ENCODE measurements at regions not wholly inside any gene's neighbourhood (a gene's known extent, or its start where the extent isn't known, plus 50 kb on each side); places are given as distances from the start of the nearest gene placed in this dataset.

DNA sequence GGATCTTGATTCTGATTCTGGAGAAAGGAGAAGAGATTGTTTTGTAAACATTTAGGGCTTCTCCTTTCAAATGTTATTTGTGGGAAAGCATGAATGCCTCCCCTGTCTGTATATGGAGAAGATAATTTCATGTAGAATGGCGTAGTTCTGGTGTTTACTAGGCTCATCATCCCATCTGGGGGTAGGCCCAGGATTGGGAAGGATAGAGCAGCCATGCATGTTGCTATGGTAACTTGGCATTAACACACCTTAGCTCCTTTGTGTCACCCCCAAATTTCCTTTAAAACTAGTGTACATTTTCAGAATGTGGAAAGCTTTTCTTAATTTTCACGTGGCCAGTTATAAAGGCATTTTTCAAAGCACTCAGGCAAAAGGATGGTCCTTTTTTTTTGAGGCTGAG, 57.5 kb upstream of the EED start:
- Histone ChIP-seq H4K20me1 (ENCODE audit: low read depth) (no peaks in the 10 kb centered on the region), H2AFZ (replicated peaks) (no peak overlapping the region), H3K9ac (no peak overlapping the region), H3K4me3 (no peak overlapping the region), H3F3A (ENCODE audit: low read depth) (no peaks in the 10 kb centered on the region), H3K27ac (no peak overlapping the region), H3K4me1 (no peaks in the 10 kb centered on the region), H3K4me2 (no peak overlapping the region), H3K36me3 (no peaks in the 10 kb centered on the region), H3K79me2 (ENCODE audit: low read depth) (no peaks in the 10 kb centered on the region), H3K9me3 (ENCODE audit: low read depth) (no peaks in the 10 kb centered on the region), H3K27me3 (no peaks in the 10 kb centered on the region)
- H3K4me1 Mint-ChIP-seq, result no peaks in the 10 kb centered on the region
- H3K27me3 Mint-ChIP-seq (ENCODE audit: insufficient read depth, low read depth), result peaks cover 6% of the 10 kb centered on the region
- H3K27ac Mint-ChIP-seq, result no peak overlapping the region
- TF ChIP-seq EZH2 (IDR thresholded peaks at IDR 0.05), result no peak
- TF ChIP-seq, protein P1, sequence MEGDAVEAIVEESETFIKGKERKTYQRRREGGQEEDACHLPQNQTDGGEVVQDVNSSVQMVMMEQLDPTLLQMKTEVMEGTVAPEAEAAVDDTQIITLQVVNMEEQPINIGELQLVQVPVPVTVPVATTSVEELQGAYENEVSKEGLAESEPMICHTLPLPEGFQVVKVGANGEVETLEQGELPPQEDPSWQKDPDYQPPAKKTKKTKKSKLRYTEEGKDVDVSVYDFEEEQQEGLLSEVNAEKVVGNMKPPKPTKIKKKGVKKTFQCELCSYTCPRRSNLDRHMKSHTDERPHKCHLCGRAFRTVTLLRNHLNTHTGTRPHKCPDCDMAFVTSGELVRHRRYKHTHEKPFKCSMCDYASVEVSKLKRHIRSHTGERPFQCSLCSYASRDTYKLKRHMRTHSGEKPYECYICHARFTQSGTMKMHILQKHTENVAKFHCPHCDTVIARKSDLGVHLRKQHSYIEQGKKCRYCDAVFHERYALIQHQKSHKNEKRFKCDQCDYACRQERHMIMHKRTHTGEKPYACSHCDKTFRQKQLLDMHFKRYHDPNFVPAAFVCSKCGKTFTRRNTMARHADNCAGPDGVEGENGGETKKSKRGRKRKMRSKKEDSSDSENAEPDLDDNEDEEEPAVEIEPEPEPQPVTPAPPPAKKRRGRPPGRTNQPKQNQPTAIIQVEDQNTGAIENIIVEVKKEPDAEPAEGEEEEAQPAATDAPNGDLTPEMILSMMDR (IDR thresholded peaks at IDR 0.05), result no peak
- no peak for TF ChIP-seq EZH2phosphoT487 (IDR thresholded peaks at IDR 0.05)
- H3K4me3 Mint-ChIP-seq, result no peak overlapping the region
- no peaks in the 10 kb centered on the region for H3K9me3 Mint-ChIP-seq
- DNase-seq (ENCODE audit: low spot score), result no peak
- no peaks in the 10 kb centered on the region for H3K36me3 Mint-ChIP-seq

DNA sequence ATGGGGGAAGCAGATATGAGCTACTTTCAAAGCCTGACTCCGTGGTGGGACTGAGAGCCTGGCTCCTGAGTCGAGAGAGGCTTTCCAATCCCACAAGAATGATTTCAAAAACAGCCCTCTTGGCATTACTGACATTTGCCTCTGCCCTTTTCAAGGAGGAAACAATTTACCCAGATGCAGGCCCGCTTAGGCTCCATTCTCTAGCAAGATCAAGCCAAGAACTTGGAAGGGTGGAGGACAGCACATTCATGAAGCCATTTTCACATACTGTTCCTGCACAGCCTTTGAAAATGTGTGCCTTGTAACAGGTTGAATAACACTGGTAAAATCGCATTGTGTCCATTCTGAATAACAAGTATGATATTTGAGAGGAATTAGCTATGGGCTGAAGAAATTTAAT, 58.2 kb upstream of the EED start:
- no peaks in the 10 kb centered on the region for H3K36me3 ChIP-seq
- H3K9me3 Mint-ChIP-seq, result no peaks in the 10 kb centered on the region
- H3K4me2 ChIP-seq, result no peak overlapping the region
- no peak overlapping the region for H3K9ac ChIP-seq
- no peaks in the 10 kb centered on the region for H3K79me2 ChIP-seq (ENCODE audit: low read depth)
- H3K27ac ChIP-seq, result no peak overlapping the region
- H3K4me1 ChIP-seq, result no peaks in the 10 kb centered on the region
- DNase-seq (ENCODE audit: low spot score), result no peak
- no peak overlapping the region for H3K4me3 ChIP-seq
- no peak overlapping the region for H3K4me3 Mint-ChIP-seq
- peak overlapping the region; percentile 22 for H2AFZ ChIP-seq (replicated peaks)
- no peaks in the 10 kb centered on the region for H3F3A ChIP-seq (ENCODE audit: low read depth)
- H4K20me1 ChIP-seq (ENCODE audit: low read depth), result no peaks in the 10 kb centered on the region
- H3K9me3 ChIP-seq (ENCODE audit: low read depth), result no peaks in the 10 kb centered on the region
- peaks cover 6% of the 10 kb centered on the region for H3K27me3 Mint-ChIP-seq (ENCODE audit: insufficient read depth, low read depth)
- TF ChIP-seq, protein P1 (IDR thresholded peaks at IDR 0.05), result no peak
- TF ChIP-seq EZH2phosphoT487 (IDR thresholded peaks at IDR 0.05) (no peak), EZH2 (IDR thresholded peaks at IDR 0.05) (no peak)
- H3K27me3 ChIP-seq, result no peaks in the 10 kb centered on the region
- H3K27ac Mint-ChIP-seq, result no peak overlapping the region
- H3K4me1 Mint-ChIP-seq, result no peaks in the 10 kb centered on the region
- H3K36me3 Mint-ChIP-seq, result no peaks in the 10 kb centered on the region

DNA sequence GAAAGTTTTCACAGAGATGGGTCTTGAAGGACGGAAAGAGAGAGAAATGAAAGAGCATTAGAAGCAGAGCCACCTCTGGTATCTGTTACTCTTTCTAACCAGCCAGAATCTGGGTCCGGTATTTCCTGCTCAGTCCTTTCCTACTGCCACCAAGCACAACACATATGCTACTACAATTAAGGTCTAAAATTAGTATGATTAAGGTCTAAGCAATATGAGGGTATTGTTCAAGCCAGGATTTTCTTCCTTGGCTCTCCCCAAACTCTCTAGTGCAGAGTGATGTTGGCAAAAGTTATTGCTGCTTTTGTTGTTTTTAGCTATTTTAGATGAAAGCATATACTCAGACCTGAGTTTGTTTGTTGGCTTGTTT, 59.2 kb upstream of the EED start:
- Histone ChIP-seq H3K4me3 (no peak overlapping the region), H4K20me1 (ENCODE audit: low read depth) (no peaks in the 10 kb centered on the region), H3K27me3 (no peaks in the 10 kb centered on the region), H3K4me1 (no peaks in the 10 kb centered on the region), H3K9me3 (ENCODE audit: low read depth) (no peaks in the 10 kb centered on the region), H2AFZ (replicated peaks) (no peak overlapping the region), H3K79me2 (ENCODE audit: low read depth) (no peaks in the 10 kb centered on the region), H3K9ac (no peak overlapping the region), H3F3A (ENCODE audit: low read depth) (no peaks in the 10 kb centered on the region), H3K4me2 (no peak overlapping the region), H3K27ac (no peak overlapping the region), H3K36me3 (no peaks in the 10 kb centered on the region)
- TF ChIP-seq, protein P1 (IDR thresholded peaks at IDR 0.05), result no peak
- no peak for TF ChIP-seq EZH2phosphoT487 (IDR thresholded peaks at IDR 0.05)
- TF ChIP-seq EZH2 (IDR thresholded peaks at IDR 0.05), result no peak
- no peak overlapping the region for H3K4me3 Mint-ChIP-seq
- H3K36me3 Mint-ChIP-seq, result no peaks in the 10 kb centered on the region
- peaks cover 6% of the 10 kb centered on the region for H3K27me3 Mint-ChIP-seq (ENCODE audit: insufficient read depth, low read depth)
- H3K27ac Mint-ChIP-seq, result no peak overlapping the region
- no peaks in the 10 kb centered on the region for H3K4me1 Mint-ChIP-seq
- DNase-seq (ENCODE audit: low spot score), result no peak
- H3K9me3 Mint-ChIP-seq, result no peaks in the 10 kb centered on the region

All from neural progenitor cell (in vitro differentiated cells).